GM18498 (cell line): ENCODE measurements at regions not wholly inside any gene's neighbourhood (a gene's known extent, or its start where the extent isn't known, plus 50 kb on each side); places are given as distances from the start of the nearest gene placed in this dataset.
"Not testable (repeated sequence)": the region's sequence is repeated elsewhere in the genome, so short reads cannot be mapped to it uniquely, and the experiment has no call there.

ENCODE experiments used
- ATAC-seq: cut with Tn5 transposase; IDR thresholded peaks from one replicate; pipeline ENCODE4 v1.9.1; 2021; ENCODE audit warnings: mild to moderate bottlenecking, moderate library complexity; ENCODE audit not compliant: unreplicated experiment

DNA sequence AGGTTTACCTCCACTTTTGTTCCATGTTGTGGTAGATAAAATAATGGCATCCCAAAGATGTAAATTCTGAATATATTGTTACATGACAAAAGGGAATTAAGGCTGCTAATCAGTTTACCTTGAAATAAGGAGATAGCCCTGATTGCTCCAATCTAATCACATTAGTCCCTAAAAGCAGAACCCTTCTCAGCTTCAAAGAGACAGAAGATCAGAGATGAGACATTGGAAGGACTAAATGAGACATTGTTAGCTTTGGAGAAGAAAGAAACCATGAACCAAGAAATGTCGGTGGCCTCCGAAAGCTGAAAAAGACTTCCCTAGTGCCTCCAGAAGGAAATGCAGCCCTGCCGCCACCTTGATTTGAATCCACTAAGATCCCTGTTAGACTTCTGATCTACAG, 82.8 kb upstream of the PARP8 start:
- ATAC-seq, result no peak

DNA sequence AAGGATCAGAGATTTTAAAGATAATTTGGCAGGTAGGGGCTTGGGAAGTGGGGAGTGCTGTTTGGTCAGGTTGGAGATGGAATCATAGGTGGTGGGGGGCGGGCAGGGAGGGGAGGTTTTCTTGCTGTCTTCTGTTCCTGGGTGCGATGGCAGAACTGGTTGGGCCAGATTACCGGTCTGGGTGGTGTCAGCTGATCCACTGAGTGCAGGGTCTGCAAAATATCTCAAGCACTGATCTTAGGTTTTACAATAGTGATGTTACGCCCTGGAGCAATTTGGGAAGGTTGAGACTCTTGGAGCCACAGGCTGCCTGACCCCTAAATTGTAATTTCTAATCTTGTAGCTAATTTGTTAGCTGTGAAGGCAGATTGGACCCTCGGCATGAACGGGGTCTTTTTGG, 78.0 kb upstream of the PARP8 start:
- not testable (repeated sequence) for ATAC-seq

DNA sequence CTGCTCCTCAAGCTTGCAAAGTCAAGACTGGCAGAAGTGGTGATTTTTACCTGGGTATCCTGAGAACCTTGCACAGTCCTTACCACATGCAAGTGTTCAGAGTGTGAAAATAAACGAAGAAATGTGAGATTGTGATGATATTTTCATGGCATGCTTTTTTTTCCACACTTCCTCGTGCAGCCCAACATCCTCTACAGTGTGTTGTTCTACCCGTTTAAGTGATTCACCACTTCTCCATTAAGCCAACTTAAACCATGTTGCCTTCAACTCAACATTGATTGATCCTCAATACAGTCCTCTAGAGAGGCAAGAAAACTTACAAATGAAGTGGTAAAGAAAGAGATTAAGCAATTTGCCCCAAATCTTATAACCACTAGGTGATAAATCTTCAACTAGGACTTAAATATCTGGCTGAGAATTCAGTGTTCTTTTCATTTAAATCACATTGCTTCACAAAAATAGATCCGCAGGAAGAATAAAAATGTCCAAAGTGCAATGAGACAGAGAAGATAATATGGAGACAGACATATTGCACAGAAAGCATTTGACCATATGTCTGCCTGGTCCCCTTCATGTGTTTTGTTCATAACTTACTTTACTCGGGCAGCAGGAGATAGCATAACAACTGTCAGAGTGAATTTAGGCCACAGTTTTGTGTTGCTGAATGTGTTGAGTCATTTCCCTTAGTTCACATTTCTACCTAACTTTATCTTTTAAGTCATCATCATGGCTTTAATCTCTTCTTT, 75.8 kb upstream of the PARP8 start:
- ATAC-seq, result not testable (repeated sequence)

DNA sequence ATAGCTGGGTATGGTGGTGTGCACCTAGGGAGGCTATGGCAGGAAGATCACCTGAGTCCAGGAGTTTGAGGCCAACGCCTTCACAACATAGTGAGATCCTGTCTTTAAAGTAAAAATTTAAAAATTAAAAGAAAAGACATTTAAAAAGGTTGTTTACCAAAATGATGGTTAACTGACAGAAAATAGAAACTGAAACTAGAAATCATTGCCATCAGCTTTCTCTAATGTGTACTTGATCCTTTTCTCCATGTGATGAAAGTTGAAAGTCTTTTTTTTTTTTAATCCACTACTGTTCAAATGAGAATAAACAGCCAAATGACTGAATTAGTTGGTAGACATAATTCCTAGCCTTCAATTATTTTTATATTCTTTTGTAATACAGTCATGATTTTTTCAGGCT, 75.1 kb upstream of the PARP8 start:
- ATAC-seq, result not testable (repeated sequence)

DNA sequence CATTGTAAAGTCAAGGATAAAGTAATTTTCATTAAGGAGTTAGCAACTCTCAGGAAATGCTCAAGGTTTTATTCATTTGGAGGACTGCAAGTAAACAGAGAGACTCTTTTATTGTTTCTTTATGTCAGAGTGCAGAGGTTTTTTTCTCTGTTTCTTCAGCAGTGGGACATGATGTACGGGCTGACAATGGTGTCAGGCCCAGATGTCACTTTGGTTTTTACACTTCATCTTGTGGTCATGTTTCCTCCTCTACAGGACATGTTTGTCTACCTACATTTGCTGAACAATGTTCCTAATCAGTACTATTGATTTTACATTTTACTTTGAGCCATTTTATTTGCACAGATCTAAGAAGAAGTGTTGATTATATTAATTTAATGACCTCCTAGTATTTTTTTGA, 72.8 kb upstream of the PARP8 start:
- ATAC-seq, result no peak

DNA sequence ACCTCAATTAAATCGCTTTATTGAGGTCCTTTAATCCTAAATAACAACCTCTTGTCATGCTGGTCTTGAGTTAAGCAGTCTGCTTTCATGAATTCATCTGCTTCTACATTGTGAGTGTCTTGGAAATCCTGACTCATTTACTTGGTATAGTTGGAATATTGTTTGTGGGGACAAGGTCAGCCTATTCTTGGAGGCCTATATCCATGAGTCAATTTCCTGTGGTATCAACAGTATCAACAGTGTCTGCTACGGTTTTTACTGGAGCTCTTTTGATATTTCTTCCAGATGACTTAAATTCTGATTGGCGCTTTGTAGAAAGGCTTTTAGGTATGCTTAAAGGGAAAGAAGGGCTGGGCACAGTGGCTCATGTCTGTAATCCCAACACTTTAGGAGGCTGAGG, 71.2 kb upstream of the PARP8 start:
- no peak for ATAC-seq

DNA sequence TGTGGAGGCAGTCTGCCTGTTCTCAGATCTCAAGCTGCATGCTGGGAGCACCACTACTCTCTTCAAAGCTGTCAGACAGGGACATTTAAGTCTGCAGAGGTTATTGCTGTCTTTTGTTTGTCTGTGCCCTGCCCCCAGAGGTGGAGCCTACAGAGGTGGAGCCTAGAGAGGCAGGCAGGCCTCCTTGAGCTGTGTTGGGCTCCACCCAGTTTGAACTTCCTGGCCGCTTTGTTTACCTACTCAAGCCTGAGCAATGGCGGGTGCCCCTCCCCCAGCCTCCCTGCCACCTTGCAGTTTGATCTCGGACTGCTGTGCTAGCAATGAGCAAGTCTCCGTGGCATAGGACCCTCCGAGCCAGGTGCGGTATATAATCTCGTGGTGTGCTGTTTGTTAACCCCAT, 64.9 kb upstream of the PARP8 start:
- ATAC-seq, result not testable (repeated sequence)

DNA sequence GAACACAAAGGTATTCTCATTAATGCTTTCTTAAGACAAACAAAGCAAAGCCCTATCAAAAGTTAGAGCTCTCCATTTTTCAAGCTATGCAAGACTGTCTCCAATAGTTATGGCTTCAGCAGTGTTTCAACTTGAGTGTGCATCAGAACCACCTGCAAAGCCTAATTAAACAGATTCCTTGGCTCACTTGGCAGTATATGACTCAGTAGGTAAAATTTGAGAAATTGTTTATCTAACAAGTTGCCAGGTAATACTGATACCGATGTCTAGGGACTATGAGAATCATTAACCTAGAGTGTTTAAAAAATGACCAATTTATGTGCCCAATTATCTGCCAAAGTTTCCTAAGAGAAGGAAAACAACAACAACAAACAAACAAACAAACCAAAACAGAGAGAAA, 60.3 kb upstream of the PARP8 start:
- ATAC-seq, result no peak

DNA sequence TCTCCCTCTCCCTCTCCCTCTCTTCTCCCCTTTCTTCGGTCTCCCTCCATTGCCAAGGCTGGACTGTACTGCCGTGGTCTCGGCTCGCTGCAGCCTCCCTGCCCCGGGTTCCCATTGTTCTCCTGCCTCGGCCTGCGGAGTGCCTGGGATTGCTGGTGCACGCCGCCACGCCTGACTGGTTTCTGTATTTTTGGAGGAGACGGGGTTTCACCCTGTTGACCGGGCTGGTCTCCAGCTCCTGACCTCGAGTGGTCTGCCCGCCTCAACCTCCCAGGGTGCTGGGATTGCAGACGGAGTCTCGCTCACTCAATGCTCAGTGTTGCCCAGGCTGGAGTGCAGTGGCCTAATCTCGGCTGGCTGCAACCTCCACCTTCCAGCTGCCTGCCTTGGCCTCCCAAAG, 59.0 kb upstream of the PARP8 start:
- ATAC-seq, result not testable (repeated sequence)

DNA sequence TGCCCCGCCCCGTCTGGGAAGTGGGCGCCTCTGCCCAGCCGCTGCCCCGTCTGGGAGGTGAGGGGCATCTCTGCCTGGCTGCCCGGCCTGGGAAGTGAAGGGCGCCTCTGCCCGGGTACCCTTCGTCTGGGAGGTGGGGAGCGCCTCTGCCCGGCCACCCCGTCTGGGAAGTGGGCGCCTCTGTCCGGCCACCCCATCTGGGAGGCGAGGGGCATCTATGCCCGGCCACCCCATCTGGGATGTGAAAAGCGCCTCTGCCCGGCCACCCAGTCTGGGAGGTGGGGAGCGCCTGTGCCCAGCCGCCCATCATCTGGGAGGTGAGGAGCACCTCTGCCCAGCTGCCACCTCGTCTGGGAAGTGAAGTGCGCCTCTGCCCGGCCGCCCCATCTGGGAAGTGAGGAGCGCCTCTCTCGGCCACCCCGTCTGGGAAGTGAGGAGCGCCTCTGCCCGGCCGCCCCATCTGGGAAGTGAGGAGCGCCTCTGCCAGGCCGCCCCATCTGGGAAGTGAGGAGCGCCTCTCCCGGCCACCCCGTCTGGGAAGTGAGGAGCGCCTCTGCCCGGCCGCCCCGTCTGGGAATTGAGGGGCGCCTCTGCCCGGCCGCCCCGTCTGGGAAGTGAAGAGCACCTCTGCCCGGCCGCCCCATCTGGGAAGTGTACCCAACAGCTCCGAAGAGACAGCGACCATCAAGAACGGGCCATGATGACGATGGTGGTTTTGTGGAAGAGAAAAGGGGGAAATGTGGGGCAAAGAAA, 58.3 kb upstream of the PARP8 start:
- not testable (repeated sequence) for ATAC-seq

DNA sequence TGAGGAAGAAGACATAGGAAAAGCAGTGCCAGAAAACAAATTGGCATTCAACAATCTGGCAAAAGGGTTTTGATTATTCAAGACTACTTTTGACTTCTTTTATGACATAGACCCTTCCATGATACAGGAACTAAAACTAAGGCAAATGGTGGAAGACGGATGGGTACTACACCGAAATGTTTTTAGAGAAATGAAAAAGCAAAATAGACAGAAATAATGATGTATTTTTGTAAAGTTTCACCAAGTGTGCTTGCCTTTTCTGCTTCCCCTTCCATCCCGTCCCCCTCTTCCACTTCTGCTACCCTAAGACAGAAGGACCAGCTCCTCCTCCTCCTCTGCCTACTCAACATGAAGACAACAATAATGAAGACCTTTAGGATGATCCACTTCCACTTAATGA, 53.4 kb upstream of the PARP8 start:
- ATAC-seq, result not testable (repeated sequence)
